Spleen (tissue), 7 donors: ENCODE measurements at regions not wholly inside any gene's neighbourhood (a gene's known extent, or its start where the extent isn't known, plus 50 kb on each side); places are given as distances from the start of the nearest gene placed in this dataset.

ENCODE experiments used
- CTCF ChIP-seq, 11 experiments: fragments of 200-600 bp in 7 of 11; fragments of 450-650 bp in 4 of 11; sonication (generic) in 4 of 11; IDR thresholded peaks in 8 of 11; conservative IDR thresholded peaks in 3 of 11; 1 replicate in 7 of 11; 2 replicates in 4 of 11; pipeline versions ENCODE4 v1.4.0 to v1.8.0; 2016 to 2021; ENCODE audit warnings: antibody characterized with exemption in 11 of 11, inconsistent platforms in 4 of 11, mild to moderate bottlenecking in 1 of 11
- POLR2A ChIP-seq, 3 donors: fragments of 450-650 bp; IDR thresholded peaks; one replicate each; pipeline ENCODE4 v1.5.1; 2017; ENCODE audit warnings: antibody characterized with exemption in 3 of 3, mild to moderate bottlenecking in 1 of 3
- donor health status: DM: no; HTN: no; CAD: no; lungs with moderate emphysema.
- donor health status: DM: no; HTN: no; CAD: no.
- donor health status: DM: no; HTN: no; CAD: no.

GRCh38 chr10:30732671-30733070, 103.1 kb upstream of the LYZL2 start:
- TF ChIP-seq POLR2A (IDR thresholded peaks at IDR 0.05) (no peak), CTCF (IDR thresholded peaks at IDR 0.05 in 8 of 11, conservative IDR thresholded peaks at IDR 0.05 in 3 of 11) (no peak)
